IMR-90 (cell line): ENCODE measurements at regions not wholly inside any gene's neighbourhood (a gene's known extent, or its start where the extent isn't known, plus 50 kb on each side); places are given as distances from the start of the nearest gene placed in this dataset.

ENCODE experiments used
- ATAC-seq: fragments of 200-7000 bp; cut with Tn5 transposase; 2 replicates; pipeline ENCODE4 v1.9.1; 2020; ENCODE audit warnings: low read depth, mild to moderate bottlenecking, moderate library complexity
- BruUV-seq: library from RNA; stranded (reverse); fragments of 400-500 nt; replicated peaks from 2 replicates; lab custom pipeline; 2021; lab: Mats Ljungman, UMichigan
- CTCF ChIA-PET: fragments of 300-600 bp; formaldehyde crosslinking; extraction: SDS; loops from one replicate; lab custom pipeline; 2021; ENCODE audit warnings: antibody characterized with exemption; lab: Yijun Ruan, JAX
- POLR2A ChIA-PET: fragments of 300-600 bp; sonication (Branson Sonifier 250); formaldehyde crosslinking; loops from one replicate; lab custom pipeline; 2022; ENCODE audit warnings: antibody characterized with exemption; ENCODE audit not compliant: unreplicated experiment; lab: Charles Lee
- DNase-seq: peaks from one replicate; pipeline ENCODE4 v3.0.0; 2013
- H2AFZ ChIP-seq: replicated peaks from 2 replicates; pipeline ENCODE3; 2013; ENCODE audit warnings: low read length, mild to moderate bottlenecking; ENCODE audit not compliant: poor library complexity
- H2AK5ac ChIP-seq: 2 replicates; pipeline ENCODE4 v1.6.1; 2013; ENCODE audit warnings: low read depth, low read length, inconsistent platforms
- H2AK9ac ChIP-seq: replicated peaks from 2 replicates; pipeline ENCODE3; 2013; ENCODE audit warnings: mild to moderate bottlenecking, low read depth, low read length, moderate library complexity; ENCODE audit not compliant: poor library complexity
- H2BK120ac ChIP-seq: 2 replicates; pipeline ENCODE4 v1.6.1; 2013; ENCODE audit warnings: low read depth, low read length, inconsistent platforms
- H2BK15ac ChIP-seq: 3 replicates; pipeline ENCODE4 v1.6.1; 2013; ENCODE audit warnings: low read depth, low read length, inconsistent platforms
- H2BK20ac ChIP-seq: 2 replicates; pipeline ENCODE4 v1.6.1; 2013; ENCODE audit warnings: low read depth, mild to moderate bottlenecking, inconsistent platforms, low read length, moderate library complexity
- H2BK5ac ChIP-seq: 2 replicates; pipeline ENCODE4 v1.6.1; 2013; ENCODE audit warnings: mild to moderate bottlenecking, low read depth, low read length, inconsistent platforms; ENCODE audit not compliant: poor library complexity, severe bottlenecking
- H3K14ac ChIP-seq: replicated peaks from 2 replicates; pipeline ENCODE4 v1.6.1; 2013; ENCODE audit warnings: low read depth, low read length, inconsistent platforms
- H3K18ac ChIP-seq: 2 replicates; pipeline ENCODE4 v1.6.1; 2013; ENCODE audit warnings: low read depth, low read length, control low read depth
- H3K23ac ChIP-seq: 2 replicates; pipeline ENCODE4 v1.6.1; 2013; ENCODE audit warnings: low read depth, low read length, inconsistent platforms
- H3K27ac ChIP-seq: 2 replicates; pipeline ENCODE4 v1.5.1; 2013; ENCODE audit warnings: mild to moderate bottlenecking, control low read depth, low read length; ENCODE audit not compliant: insufficient read depth
- H3K27me3 ChIP-seq: 2 replicates; pipeline ENCODE4 v1.6.1; 2013; ENCODE audit warnings: low read length; ENCODE audit not compliant: control insufficient read depth, insufficient read depth
- H3K36me3 ChIP-seq: 2 replicates; pipeline ENCODE4 v1.6.1; 2013; ENCODE audit warnings: low read length, mixed read lengths; ENCODE audit not compliant: control insufficient read depth, insufficient read depth
- H3K4ac ChIP-seq: 2 replicates; pipeline ENCODE4 v1.6.1; 2013; ENCODE audit warnings: low read depth, low read length, inconsistent platforms
- H3K4me1 ChIP-seq: 2 replicates; pipeline ENCODE4 v1.6.1; 2013; ENCODE audit warnings: low read length, mixed read lengths; ENCODE audit not compliant: control insufficient read depth, insufficient read depth
- H3K4me2 ChIP-seq: 2 replicates; pipeline ENCODE4 v1.6.1; 2013; ENCODE audit warnings: low read depth, mild to moderate bottlenecking, control low read depth, low read length, moderate library complexity
- H3K4me3 ChIP-seq: 2 replicates; pipeline ENCODE4 v1.5.1; 2013; ENCODE audit warnings: low read depth, mild to moderate bottlenecking, control low read depth, low read length, moderate library complexity; ENCODE audit not compliant: insufficient read depth
- H3K56ac ChIP-seq: 2 replicates; pipeline ENCODE4 v1.6.1; 2013; ENCODE audit warnings: low read length, inconsistent platforms; ENCODE audit not compliant: insufficient read depth; ENCODE audit errors: extremely low read depth
- H3K79me1 ChIP-seq, 2 experiments: 2 replicates each; pipeline ENCODE4 v1.6.1; 2013; ENCODE audit warnings: low read length in 2 of 2, inconsistent platforms in 1 of 2, low read depth in 1 of 2
- H3K9ac ChIP-seq: 2 replicates; pipeline ENCODE4 v1.6.1; 2013; ENCODE audit warnings: low read depth, low read length, control low read depth
- H3K9me1 ChIP-seq: 2 replicates; pipeline ENCODE4 v1.6.1; 2013; ENCODE audit warnings: low read length, inconsistent platforms; ENCODE audit not compliant: insufficient read depth
- H3K9me3 ChIP-seq: 2 replicates; pipeline ENCODE4 v1.6.1; 2013; ENCODE audit warnings: low read length; ENCODE audit not compliant: control insufficient read depth, insufficient read depth
- H4K20me1 ChIP-seq: 2 replicates; pipeline ENCODE4 v1.6.1; 2013; ENCODE audit warnings: low read length, inconsistent platforms; ENCODE audit not compliant: insufficient read depth
- H4K5ac ChIP-seq: 2 replicates; pipeline ENCODE4 v1.6.1; 2013; ENCODE audit warnings: mild to moderate bottlenecking, low read depth, low read length, control low read depth
- H4K8ac ChIP-seq, 2 experiments: 2 replicates each; pipeline ENCODE4 v1.6.1; 2013; ENCODE audit warnings: low read depth in 2 of 2, low read length in 2 of 2, control low read depth in 1 of 2, inconsistent platforms in 1 of 2
- H4K91ac ChIP-seq: 2 replicates; pipeline ENCODE4 v1.6.1; 2013; ENCODE audit warnings: low read depth, low read length, inconsistent platforms; ENCODE audit not compliant: insufficient read depth
- CEBPB ChIP-seq: IDR thresholded peaks from 2 replicates; pipeline ENCODE4 v1.6.1; 2012; ENCODE audit warnings: low read depth, low read length, improper control_type of control experiment
- dilution Hi-C: fragments of 300-500 bp; cut with HindIII; formaldehyde crosslinking; loops from one replicate; pipeline ENCODE4 v1.14.3; 2018; ENCODE audit warnings: low sequenced_read_pairs; ENCODE audit not compliant: unreplicated experiment
- in situ Hi-C: fragments of 300-500 bp; cut with MboI; formaldehyde crosslinking; loops from 3 replicates; pipeline ENCODE4 v1.14.3; 2019; ENCODE audit warnings: low sequenced_read_pairs, inconsistent platforms, mixed read lengths
- intact Hi-C: fragments of 100-400 bp; cut with micrococcal nuclease; formaldehyde crosslinking; loops from 2 replicates; pipeline ENCODE4 v1.10.0; 2022

DNA sequence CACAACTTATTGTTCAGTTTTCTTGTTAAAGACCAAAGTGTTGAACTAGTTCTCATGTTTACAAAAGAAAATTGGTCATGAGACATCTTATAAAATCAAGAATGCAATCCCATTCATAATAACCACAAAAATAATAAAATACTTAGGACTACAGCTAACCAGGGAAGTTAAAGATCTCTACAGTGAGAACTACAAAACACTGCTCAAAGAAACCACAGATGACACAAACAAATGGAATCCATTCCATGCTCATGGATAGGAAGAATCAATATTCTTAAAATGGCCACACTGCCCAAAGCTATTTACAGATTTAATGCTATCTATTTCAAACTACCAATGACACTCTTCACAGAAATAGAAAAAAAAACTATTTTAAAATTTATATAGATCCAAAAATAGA, 1354.8 kb upstream of the CDH2 start:
- no peaks in the 10 kb centered on the region for H3K9me3 ChIP-seq
- POLR2A ChIA-PET = no interaction called here
- dilution Hi-C loops = no loop called here
- no peaks in the 10 kb centered on the region for H4K20me1 ChIP-seq
- H2BK15ac ChIP-seq = no peak overlapping the region
- no peaks in the 10 kb centered on the region for H3K4me1 ChIP-seq
- no peak overlapping the region for H2AFZ ChIP-seq
- H3K23ac ChIP-seq = no peak overlapping the region
- DNase-seq (no peak), ATAC-seq (no peak)
- in situ Hi-C loops = no loop called here
- no peak overlapping the region for H2AK9ac ChIP-seq
- no TSS peak for BruUV-seq
- intact Hi-C loops = no loop called here
- H2BK5ac ChIP-seq = no peak overlapping the region
- no peak overlapping the region for H3K56ac ChIP-seq
- no peaks in the 10 kb centered on the region for H3K79me1 ChIP-seq
- H2BK20ac ChIP-seq = no peak overlapping the region
- no peak overlapping the region for H2BK120ac ChIP-seq
- no peak overlapping the region for H3K4me3 ChIP-seq
- CTCF ChIA-PET = no interaction called here
- no peaks in the 10 kb centered on the region for H3K9me1 ChIP-seq
- H3K4me2 ChIP-seq = no peak overlapping the region
- no peak overlapping the region for H4K91ac ChIP-seq
- no peak overlapping the region for H4K8ac ChIP-seq
- no peak for TF ChIP-seq CEBPB
- no peak overlapping the region for H2AK5ac ChIP-seq
- H3K27ac ChIP-seq = no peak overlapping the region
- H3K27me3 ChIP-seq = no peaks in the 10 kb centered on the region
- H3K9ac ChIP-seq = no peak overlapping the region
- H3K4ac ChIP-seq = no peak overlapping the region
- H3K18ac ChIP-seq = no peak overlapping the region
- H4K5ac ChIP-seq = no peak overlapping the region
- no peaks in the 10 kb centered on the region for H3K36me3 ChIP-seq
- no peak overlapping the region for H3K14ac ChIP-seq
